ENCODE measurements at regions not wholly inside any gene's neighbourhood (a gene's known extent, or its start where the extent isn't known, plus 50 kb on each side); places are given as distances from the start of the nearest gene placed in this dataset.

DNA sequence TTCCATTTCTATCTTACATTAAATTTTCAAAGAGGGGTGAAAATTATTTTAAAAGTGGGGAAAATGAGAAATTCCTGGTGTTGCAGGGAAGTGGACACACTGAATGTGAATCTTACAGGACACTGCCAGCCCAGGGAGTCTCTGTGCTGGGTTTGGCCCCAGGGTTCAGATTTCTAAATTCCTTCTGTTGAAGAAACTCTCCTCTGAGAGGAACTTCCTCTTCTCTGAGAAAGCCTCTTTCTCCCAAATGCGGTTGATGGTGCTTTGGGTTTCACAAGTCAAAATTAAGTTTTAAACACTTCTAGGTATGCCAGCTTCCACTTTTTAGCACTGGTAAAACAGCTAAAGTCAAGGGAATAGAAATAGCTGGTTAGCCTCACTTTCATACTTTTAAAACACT lies 317.9 kb upstream of the ITGA1 start:
- no peak overlapping the region for H3K4me3 Mint-ChIP-seq (ENCODE audit: unreplicated experiment)
- TF ChIP-seq, protein P1, sequence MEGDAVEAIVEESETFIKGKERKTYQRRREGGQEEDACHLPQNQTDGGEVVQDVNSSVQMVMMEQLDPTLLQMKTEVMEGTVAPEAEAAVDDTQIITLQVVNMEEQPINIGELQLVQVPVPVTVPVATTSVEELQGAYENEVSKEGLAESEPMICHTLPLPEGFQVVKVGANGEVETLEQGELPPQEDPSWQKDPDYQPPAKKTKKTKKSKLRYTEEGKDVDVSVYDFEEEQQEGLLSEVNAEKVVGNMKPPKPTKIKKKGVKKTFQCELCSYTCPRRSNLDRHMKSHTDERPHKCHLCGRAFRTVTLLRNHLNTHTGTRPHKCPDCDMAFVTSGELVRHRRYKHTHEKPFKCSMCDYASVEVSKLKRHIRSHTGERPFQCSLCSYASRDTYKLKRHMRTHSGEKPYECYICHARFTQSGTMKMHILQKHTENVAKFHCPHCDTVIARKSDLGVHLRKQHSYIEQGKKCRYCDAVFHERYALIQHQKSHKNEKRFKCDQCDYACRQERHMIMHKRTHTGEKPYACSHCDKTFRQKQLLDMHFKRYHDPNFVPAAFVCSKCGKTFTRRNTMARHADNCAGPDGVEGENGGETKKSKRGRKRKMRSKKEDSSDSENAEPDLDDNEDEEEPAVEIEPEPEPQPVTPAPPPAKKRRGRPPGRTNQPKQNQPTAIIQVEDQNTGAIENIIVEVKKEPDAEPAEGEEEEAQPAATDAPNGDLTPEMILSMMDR (IDR thresholded peaks at IDR 0.05; ENCODE audit: unreplicated experiment): no peak
- no peaks in the 10 kb centered on the region for H3K4me1 Mint-ChIP-seq (ENCODE audit: unreplicated experiment)
- no peaks in the 10 kb centered on the region for H3K9me3 Mint-ChIP-seq (ENCODE audit: unreplicated experiment)
- no peak for DNase-seq (ENCODE audit: low spot score)
- H3K27me3 Mint-ChIP-seq (ENCODE audit: unreplicated experiment): no peaks in the 10 kb centered on the region
- no peak overlapping the region for H3K27ac Mint-ChIP-seq (ENCODE audit: unreplicated experiment)
- H3K36me3 Mint-ChIP-seq (ENCODE audit: low read depth, unreplicated experiment): no peaks in the 10 kb centered on the region

DNA sequence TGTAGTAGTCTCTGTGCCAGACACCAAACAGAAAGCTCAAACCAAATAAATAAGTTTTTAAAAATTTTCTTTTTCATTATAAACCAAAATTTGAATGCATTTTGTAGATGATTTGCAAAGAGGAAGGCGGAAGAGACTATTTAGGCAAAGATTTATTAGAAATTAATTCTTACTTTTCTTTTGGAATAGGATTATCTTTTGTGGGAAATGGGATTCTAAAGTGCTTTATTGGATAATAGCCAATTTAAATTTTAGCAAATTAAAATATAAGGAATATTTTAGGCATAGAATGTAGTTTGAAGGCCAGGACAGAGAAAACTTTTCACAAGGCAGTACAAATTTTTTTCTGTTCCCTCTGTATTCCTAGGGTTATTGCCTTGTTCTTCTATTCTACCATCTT lies 311.4 kb upstream of the ITGA1 start:
- no peak for DNase-seq (ENCODE audit: low spot score)
- Mint-ChIP-seq H3K4me3 (ENCODE audit: unreplicated experiment) (no peak overlapping the region), H3K4me1 (ENCODE audit: unreplicated experiment) (no peaks in the 10 kb centered on the region), H3K36me3 (ENCODE audit: low read depth, unreplicated experiment) (no peaks in the 10 kb centered on the region), H3K27me3 (ENCODE audit: unreplicated experiment) (no peaks in the 10 kb centered on the region), H3K9me3 (ENCODE audit: unreplicated experiment) (no peaks in the 10 kb centered on the region), H3K27ac (ENCODE audit: unreplicated experiment) (no peak overlapping the region)
- TF ChIP-seq, protein P1 (IDR thresholded peaks at IDR 0.05; ENCODE audit: unreplicated experiment): no peak

DNA sequence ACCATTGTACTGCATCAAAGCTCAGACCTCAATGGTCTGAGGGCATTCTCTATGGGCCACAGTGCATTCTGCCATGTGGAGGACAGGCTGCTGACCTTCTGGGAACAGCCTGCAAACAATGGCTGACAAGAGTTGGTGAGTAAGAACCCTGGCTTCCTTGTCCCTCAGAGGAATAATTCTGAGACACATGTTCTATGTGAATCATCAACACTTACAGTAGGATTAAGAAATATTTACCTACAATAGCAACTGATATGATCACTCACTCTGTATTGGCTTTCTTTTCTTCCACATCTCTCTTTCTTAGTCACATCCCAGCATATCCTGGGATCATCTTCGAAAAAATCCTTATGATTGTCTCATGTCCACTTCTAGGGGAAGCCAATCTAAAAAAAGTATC lies 306.5 kb upstream of the ITGA1 start:
- Mint-ChIP-seq H3K4me3 (ENCODE audit: unreplicated experiment) (no peak overlapping the region), H3K4me1 (ENCODE audit: unreplicated experiment) (no peaks in the 10 kb centered on the region), H3K27ac (ENCODE audit: unreplicated experiment) (no peak overlapping the region), H3K9me3 (ENCODE audit: unreplicated experiment) (no peaks in the 10 kb centered on the region), H3K36me3 (ENCODE audit: low read depth, unreplicated experiment) (no peaks in the 10 kb centered on the region), H3K27me3 (ENCODE audit: unreplicated experiment) (no peaks in the 10 kb centered on the region)
- TF ChIP-seq, protein P1 (IDR thresholded peaks at IDR 0.05; ENCODE audit: unreplicated experiment): no peak
- DNase-seq (ENCODE audit: low spot score): no peak

DNA sequence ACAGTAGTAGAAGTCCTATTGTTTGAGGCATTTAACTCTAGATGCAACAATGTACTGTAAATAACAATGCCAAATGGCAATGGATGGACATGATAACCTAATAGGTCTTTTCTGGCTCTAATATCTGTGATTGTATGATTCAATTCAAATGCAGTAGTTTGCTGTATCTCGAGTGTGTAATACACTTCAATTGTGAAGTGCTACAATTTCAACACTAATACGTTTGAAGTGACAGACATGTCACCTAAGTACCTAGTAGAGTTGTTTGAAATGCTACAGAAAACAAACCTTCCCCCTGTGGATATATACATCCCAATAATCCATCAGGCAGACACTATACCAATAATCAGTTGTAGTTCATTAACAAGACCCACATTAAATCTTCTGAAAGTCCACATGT lies 305.9 kb upstream of the ITGA1 start:
- no peaks in the 10 kb centered on the region for H3K9me3 Mint-ChIP-seq (ENCODE audit: unreplicated experiment)
- no peak for DNase-seq (ENCODE audit: low spot score)
- H3K36me3 Mint-ChIP-seq (ENCODE audit: low read depth, unreplicated experiment): no peaks in the 10 kb centered on the region
- H3K4me1 Mint-ChIP-seq (ENCODE audit: unreplicated experiment): no peaks in the 10 kb centered on the region
- H3K27me3 Mint-ChIP-seq (ENCODE audit: unreplicated experiment): no peaks in the 10 kb centered on the region
- H3K27ac Mint-ChIP-seq (ENCODE audit: unreplicated experiment): no peak overlapping the region
- no peak overlapping the region for H3K4me3 Mint-ChIP-seq (ENCODE audit: unreplicated experiment)
- TF ChIP-seq, protein P1 (IDR thresholded peaks at IDR 0.05; ENCODE audit: unreplicated experiment): no peak

DNA sequence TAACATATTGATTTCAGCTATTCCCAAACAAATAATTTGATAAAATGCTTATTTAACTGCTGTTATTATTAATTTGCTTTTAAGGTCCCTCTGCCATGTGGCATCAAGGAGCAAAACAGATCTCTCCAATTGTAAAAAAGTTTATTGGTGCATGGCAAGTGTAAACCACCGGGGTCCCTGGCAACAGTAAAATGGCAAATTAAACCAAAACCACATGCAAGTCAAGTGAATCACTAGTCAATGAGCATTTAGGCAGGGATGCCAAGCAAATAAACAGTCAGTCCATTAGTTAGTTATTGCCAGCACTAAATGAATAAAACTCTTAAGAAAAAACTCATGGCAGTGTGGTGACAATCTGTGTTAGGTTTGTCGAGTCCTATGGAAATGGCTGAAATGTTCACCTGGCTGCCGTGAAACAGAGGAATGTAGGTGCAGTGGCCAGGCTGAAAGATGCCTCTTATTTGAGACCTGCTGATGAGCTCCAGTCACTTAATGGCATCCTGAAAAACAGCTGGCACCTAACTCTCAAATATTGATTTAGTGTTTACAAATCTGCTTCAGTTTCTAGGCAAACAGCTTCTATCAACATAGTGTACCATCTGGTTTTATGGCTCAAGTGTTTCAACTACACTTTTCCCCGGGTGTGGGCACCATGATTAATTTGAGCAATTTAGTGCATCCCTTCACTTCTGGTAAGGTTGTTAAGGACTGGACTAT lies 296.5 kb upstream of the ITGA1 start:
- no peaks in the 10 kb centered on the region for H3K36me3 Mint-ChIP-seq (ENCODE audit: low read depth, unreplicated experiment)
- DNase-seq (ENCODE audit: low spot score): no peak
- H3K27ac Mint-ChIP-seq (ENCODE audit: unreplicated experiment): no peak overlapping the region
- no peaks in the 10 kb centered on the region for H3K27me3 Mint-ChIP-seq (ENCODE audit: unreplicated experiment)
- no peak overlapping the region for H3K4me3 Mint-ChIP-seq (ENCODE audit: unreplicated experiment)
- TF ChIP-seq, protein P1 (IDR thresholded peaks at IDR 0.05; ENCODE audit: unreplicated experiment): no peak
- H3K9me3 Mint-ChIP-seq (ENCODE audit: unreplicated experiment): no peaks in the 10 kb centered on the region
- H3K4me1 Mint-ChIP-seq (ENCODE audit: unreplicated experiment): no peaks in the 10 kb centered on the region

All from endothelial cell (in vitro differentiated cells).